GM19324 (cell line): ENCODE measurements at regions not wholly inside any gene's neighbourhood (a gene's known extent, or its start where the extent isn't known, plus 50 kb on each side); places are given as distances from the start of the nearest gene placed in this dataset.

Experiments
- ATAC-seq: cut with Tn5 transposase; IDR thresholded peaks from one replicate; pipeline ENCODE4 v1.9.1; 2021; ENCODE audit warnings: mild to moderate bottlenecking, moderate library complexity; ENCODE audit not compliant: unreplicated experiment, low FRiP score

GRCh38 chr2:196478588-196478987 is 160.9 kb upstream of the CCDC150 start:
- ATAC-seq, result no peak

GRCh38 chr2:196479350-196479749 is 160.2 kb upstream of the CCDC150 start:
- ATAC-seq, result no peak

- ATAC-seq, result no peak
These were observed 158.7 kb upstream of the CCDC150 start for GRCh38 chr2:196480653-196481323.

- no peak for ATAC-seq
These were observed 158.2 kb upstream of the CCDC150 start for GRCh38 chr2:196481324-196481697.

GRCh38 chr2:196482119-196483065 is 157.1 kb upstream of the CCDC150 start:
- ATAC-seq, result no peak

- ATAC-seq, result no peak
These were observed 153.4 kb upstream of the CCDC150 start for GRCh38 chr2:196486146-196486545.

- no peak for ATAC-seq
These were observed 152.1 kb upstream of the CCDC150 start for GRCh38 chr2:196487417-196487816.

- ATAC-seq, result no peak
These were observed 150.1 kb upstream of the CCDC150 start for GRCh38 chr2:196489371-196489770.

GRCh38 chr2:196492946-196493345 is 146.6 kb upstream of the CCDC150 start:
- ATAC-seq, result no peak

GRCh38 chr2:196498962-196499361 is 140.6 kb upstream of the CCDC150 start:
- ATAC-seq, result no peak

- ATAC-seq, result no peak
These were observed 139.8 kb upstream of the CCDC150 start for GRCh38 chr2:196499686-196500085.

- ATAC-seq, result no peak
These were observed 138.7 kb upstream of the CCDC150 start for GRCh38 chr2:196500686-196501431.

GRCh38 chr2:196501836-196502235 is 137.7 kb upstream of the CCDC150 start:
- ATAC-seq, result no peak

GRCh38 chr2:196502386-196502785 is 137.1 kb upstream of the CCDC150 start:
- ATAC-seq, result no peak

GRCh38 chr2:196503398-196503797 is 136.1 kb upstream of the CCDC150 start:
- ATAC-seq, result no peak

GRCh38 chr2:196504788-196505187 is 134.7 kb upstream of the CCDC150 start:
- ATAC-seq, result no peak

GRCh38 chr2:196510246-196510645 is 129.3 kb upstream of the CCDC150 start:
- no peak for ATAC-seq

- no peak for ATAC-seq
These were observed 128.0 kb upstream of the CCDC150 start for GRCh38 chr2:196511258-196512168.

- ATAC-seq, result no peak
These were observed 125.6 kb upstream of the CCDC150 start for GRCh38 chr2:196513796-196514526.
